ENCODE measurements at regions not wholly inside any gene's neighbourhood (a gene's known extent, or its start where the extent isn't known, plus 50 kb on each side); places are given as distances from the start of the nearest gene placed in this dataset.
"Not testable (repeated sequence)": the region's sequence is repeated elsewhere in the genome, so short reads cannot be mapped to it uniquely, and the experiment has no call there.

DNA sequence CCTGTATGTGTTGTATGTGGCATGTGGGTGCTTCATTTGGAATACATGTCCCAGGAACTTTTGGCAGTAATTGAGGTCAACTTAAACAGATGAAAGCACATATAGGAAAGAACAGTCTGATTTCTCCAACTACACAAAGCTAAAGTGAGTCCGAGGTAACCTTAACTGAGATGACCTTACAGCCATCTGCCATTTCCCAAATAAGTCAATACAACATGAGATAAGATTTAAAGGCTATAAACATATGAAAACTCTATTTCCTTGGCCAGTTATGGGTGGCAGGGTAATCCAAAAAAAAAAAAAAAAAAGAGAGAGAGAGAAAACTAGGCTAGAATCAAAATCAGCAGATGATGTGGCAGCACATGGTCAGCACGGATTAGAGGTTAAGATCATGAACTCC, 1068.3 kb downstream of the KHDRBS2 start:
- Histone ChIP-seq H3K36me3 (no peaks in the 10 kb centered on the region), H3K4me1 (no peaks in the 10 kb centered on the region), H3K9me3 (replicated peaks) (no peaks in the 10 kb centered on the region), H3K4me3 (no peak overlapping the region), H3K27me3 (no peaks in the 10 kb centered on the region), H3K27ac (no peak overlapping the region)
- no peak for DNase-seq

GRCh38 chr6:61210549-61210948, 1075.5 kb downstream of the KHDRBS2 start:
- DNase-seq = no peak
- no peaks in the 10 kb centered on the region; the same call in 1 of the 2 replicates for H3K36me3 ChIP-seq

DNA sequence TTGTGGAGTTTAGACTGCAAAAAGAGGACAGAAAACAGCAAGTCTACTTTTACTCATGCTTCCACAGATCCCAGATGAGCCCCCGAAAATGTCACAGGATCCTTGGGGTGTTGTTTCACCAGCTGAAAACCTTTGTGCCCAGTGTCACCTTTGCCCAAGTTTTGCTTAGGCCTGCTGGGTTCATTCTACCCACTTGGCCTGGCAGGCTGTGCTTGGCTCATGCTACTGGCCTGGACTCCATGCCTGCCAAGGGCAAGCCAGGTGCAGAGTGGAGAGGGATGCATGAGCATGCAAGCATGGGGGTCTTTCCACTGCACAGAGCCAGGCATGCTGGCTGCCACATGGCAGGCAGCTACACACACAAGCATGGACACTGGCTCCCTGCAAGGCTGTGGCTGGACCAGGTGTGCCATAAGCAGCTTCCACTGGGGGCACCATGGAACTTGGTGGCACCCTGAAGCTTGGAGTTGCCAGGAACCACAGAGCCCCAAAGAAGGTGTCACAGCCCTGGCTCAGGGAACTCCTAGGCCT, 1082.0 kb downstream of the KHDRBS2 start:
- Histone ChIP-seq H3K27ac (no peak overlapping the region), H3K9me3 (replicated peaks) (no peaks in the 10 kb centered on the region), H3K4me1 (no peaks in the 10 kb centered on the region), H3K27me3 (no peaks in the 10 kb centered on the region), H3K36me3 (no peaks in the 10 kb centered on the region), H3K4me3 (no peak overlapping the region)
- no peak for DNase-seq

More at GRCh38 chr6:61210549-61210948, 1075.5 kb downstream of the KHDRBS2 start:
- Histone ChIP-seq H3K9me3 (replicated peaks) (no peaks in the 10 kb centered on the region), H3K27ac (no peak overlapping the region), H3K4me1 (no peaks in the 10 kb centered on the region), H3K27me3 (no peaks in the 10 kb centered on the region), H3K4me3 (no peak overlapping the region)

DNA sequence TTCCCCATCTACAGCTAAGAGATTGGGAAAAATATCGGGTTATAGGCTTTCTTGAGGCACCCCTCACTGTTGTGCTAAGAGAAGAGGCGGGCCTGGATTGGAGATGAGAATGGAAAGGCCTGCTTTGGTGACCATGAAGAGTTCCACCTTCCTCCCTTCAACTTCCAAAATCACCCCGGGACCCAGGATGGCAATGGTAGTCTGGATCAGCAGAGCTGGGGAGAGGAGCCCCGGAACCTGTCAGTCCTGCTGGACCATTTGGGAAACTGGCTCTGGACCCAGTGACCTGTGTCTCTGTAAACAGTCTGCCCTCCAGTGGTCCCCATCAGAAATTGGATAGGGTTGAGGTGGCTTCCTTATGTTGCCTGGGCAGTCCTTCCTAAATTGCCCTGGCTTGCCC, 1085.6 kb downstream of the KHDRBS2 start:
- H3K9me3 ChIP-seq (replicated peaks) = no peaks in the 10 kb centered on the region
- H3K4me1 ChIP-seq = no peaks in the 10 kb centered on the region
- no peaks in the 10 kb centered on the region for H3K36me3 ChIP-seq
- H3K27me3 ChIP-seq = no peaks in the 10 kb centered on the region
- no peak overlapping the region for H3K4me3 ChIP-seq
- DNase-seq = no peak
- no peak overlapping the region for H3K27ac ChIP-seq

DNA sequence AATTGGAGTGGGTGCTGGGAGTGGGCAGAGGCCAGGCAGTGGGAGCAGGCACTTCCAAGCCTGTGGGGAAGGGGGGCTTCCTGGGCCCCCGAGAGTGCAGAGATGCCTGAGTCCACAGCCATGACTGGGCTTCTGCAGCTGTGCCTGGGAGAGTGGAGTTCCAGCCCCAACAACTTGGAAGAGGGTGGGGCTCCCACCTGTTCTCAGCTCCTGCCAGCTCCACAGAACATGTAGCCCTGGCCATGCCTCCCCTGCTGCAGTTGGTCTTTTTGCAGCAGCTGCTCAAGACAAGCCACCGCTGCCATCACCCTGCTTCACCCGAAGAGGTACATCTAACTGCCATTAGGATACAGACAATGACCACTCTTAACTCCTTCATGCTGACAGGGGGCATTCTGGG, 1092.3 kb downstream of the KHDRBS2 start:
- peak; percentile 22 to 25 for DNase-seq
- H3K4me1 ChIP-seq = no peaks in the 10 kb centered on the region
- H3K27ac ChIP-seq = no peak overlapping the region
- no peaks in the 10 kb centered on the region for H3K9me3 ChIP-seq (replicated peaks)
- no peaks in the 10 kb centered on the region for H3K36me3 ChIP-seq
- no peaks in the 10 kb centered on the region for H3K27me3 ChIP-seq
- H3K4me3 ChIP-seq = no peak overlapping the region

- Histone ChIP-seq H3K27me3 (no peaks in the 10 kb centered on the region), H3K9me3 (replicated peaks) (no peaks in the 10 kb centered on the region), H3K27ac (no peak overlapping the region), H3K4me3 (no peak overlapping the region), H3K36me3 (no peaks in the 10 kb centered on the region), H3K4me1 (no peaks in the 10 kb centered on the region)
- no peak for DNase-seq
These were observed 1093.4 kb downstream of the KHDRBS2 start for GRCh38 chr6:61192610-61193009.

DNA sequence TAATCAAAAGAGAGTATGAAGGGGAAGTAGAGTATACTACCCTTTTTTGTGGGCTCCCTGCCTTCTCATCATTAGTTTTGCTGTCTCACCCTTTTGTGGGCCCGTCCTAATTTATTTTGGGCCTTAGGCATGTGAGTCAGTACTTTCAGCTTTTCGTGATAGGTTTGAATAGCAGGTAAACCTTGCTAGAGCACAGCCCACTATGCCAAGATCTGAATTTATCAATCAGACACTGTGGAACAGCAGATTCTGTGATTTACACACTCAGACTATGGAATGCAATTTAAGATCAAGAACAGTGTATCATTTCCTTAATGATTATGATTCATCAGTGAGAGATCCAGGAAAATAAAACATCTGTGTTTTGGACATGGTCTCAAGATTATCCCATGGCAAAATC, 1117.1 kb downstream of the KHDRBS2 start:
- DNase-seq = no peak
- H3K27ac ChIP-seq = no peak overlapping the region
- no peaks in the 10 kb centered on the region for H3K4me1 ChIP-seq
- no peaks in the 10 kb centered on the region for H3K27me3 ChIP-seq
- H3K9me3 ChIP-seq (replicated peaks) = no peaks in the 10 kb centered on the region
- H3K36me3 ChIP-seq = no peaks in the 10 kb centered on the region
- no peak overlapping the region for H3K4me3 ChIP-seq

- not testable (repeated sequence) for H3K27me3 ChIP-seq; DNase-seq; H3K36me3 ChIP-seq; H3K4me1 ChIP-seq; H3K4me3 ChIP-seq; H3K27ac ChIP-seq; H3K9me3 ChIP-seq (replicated peaks)
These were observed 1137.0 kb downstream of the KHDRBS2 start for GRCh38 chr6:61149039-61149438.

DNA sequence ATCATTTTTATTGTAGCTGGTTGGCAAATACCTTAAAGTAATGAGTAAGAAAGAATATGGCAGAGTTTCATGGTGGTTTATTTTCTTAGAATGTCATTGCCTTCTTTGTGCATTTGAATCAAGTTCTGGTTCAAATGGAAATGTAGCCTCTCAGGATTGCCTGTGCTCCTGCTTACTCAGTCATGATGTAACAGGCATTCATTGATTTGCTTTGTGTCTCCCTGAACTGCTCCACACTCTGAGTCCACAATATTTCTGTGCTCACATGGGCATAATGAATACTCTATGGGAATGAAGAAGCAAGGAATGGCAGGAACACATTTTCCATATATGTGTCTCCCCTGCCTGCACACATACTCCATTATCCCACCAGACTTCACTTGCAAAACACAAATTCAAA, 1143.8 kb downstream of the KHDRBS2 start:
- H3K27me3 ChIP-seq; H3K9me3 ChIP-seq (replicated peaks); H3K27ac ChIP-seq; DNase-seq; H3K36me3 ChIP-seq; H3K4me1 ChIP-seq; H3K4me3 ChIP-seq: not testable (repeated sequence)

GRCh38 chr6:61134028-61134427, 1152.0 kb downstream of the KHDRBS2 start:
- Histone ChIP-seq H3K9me3 (replicated peaks) (no peaks in the 10 kb centered on the region), H3K4me1 (no peaks in the 10 kb centered on the region), H3K4me3 (no peak overlapping the region), H3K27ac (no peak overlapping the region), H3K27me3 (no peaks in the 10 kb centered on the region), H3K36me3 (no peaks in the 10 kb centered on the region)
- DNase-seq = no peak

GRCh38 chr6:61114185-61114584, 1171.8 kb downstream of the KHDRBS2 start:
- H3K9me3 ChIP-seq (replicated peaks); DNase-seq; H3K27me3 ChIP-seq; H3K27ac ChIP-seq; H3K4me1 ChIP-seq; H3K4me3 ChIP-seq; H3K36me3 ChIP-seq: not testable (repeated sequence)

GRCh38 chr6:61107914-61108313, 1178.1 kb downstream of the KHDRBS2 start:
- H3K4me1 ChIP-seq; H3K27me3 ChIP-seq; H3K36me3 ChIP-seq; H3K4me3 ChIP-seq; DNase-seq; H3K9me3 ChIP-seq (replicated peaks); H3K27ac ChIP-seq: not testable (repeated sequence)

DNA sequence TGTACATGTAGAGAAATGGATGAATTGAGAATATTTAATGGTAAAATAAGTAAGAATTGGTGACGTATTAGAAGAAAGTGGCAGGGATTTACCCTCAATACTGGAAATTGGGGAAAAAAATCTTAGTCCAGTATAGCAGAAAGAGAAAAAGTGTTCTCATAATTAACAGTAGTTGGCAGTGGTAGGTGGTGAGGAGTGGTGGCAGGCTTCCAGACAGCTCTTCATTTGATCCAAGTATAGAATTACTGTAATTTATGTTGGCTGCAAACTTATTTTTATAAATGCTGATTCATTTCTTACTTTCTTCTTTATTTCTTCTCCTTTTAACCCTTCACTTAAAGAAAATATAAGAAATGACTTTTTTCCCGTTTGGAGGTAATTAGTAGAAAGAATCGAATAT, 1182.4 kb downstream of the KHDRBS2 start:
- not testable (repeated sequence) for H3K4me1 ChIP-seq; H3K9me3 ChIP-seq (replicated peaks); H3K4me3 ChIP-seq; DNase-seq; H3K36me3 ChIP-seq; H3K27ac ChIP-seq; H3K27me3 ChIP-seq

DNA sequence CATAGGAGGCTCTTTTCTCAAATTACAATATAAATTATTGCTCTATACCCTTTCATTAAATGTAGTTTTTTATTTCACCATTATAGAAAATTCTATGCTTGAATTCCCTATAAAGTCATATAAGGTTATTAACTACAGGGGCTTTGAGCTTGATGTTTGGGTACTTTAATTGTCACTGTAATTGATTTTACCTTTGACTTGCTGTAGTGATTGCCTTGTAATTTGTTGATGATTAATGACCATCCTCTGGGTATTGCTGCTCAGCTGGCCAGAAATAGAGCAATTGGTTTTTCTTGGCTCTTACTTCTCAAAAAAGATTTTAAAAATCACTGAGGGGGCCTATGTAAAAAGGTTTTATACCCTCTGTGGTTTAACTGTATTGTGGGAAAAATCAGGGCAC, 1186.0 kb downstream of the KHDRBS2 start:
- Histone ChIP-seq H3K36me3 (no peaks in the 10 kb centered on the region), H3K27ac (no peak overlapping the region), H3K9me3 (replicated peaks) (no peaks in the 10 kb centered on the region), H3K4me1 (no peaks in the 10 kb centered on the region), H3K4me3 (no peak overlapping the region), H3K27me3 (no peaks in the 10 kb centered on the region)
- DNase-seq = no peak

DNA sequence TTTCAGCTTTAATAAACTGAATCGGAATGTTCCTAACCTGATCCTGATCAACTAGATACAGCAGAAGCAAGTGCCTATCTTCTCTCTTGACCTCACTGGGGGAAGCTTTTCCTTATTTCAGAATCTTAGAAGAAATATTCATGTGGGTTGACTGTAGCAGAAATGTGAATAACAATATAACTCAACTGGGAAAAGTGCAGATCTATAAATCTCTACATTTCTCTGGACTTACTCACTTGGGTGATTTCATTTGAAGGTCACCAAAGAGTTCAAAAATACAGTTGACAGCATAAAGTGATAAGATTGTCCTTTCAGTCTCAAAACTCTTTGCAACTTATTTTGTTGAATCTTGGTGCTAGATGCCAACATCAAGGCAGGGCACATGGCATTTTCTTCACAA, 1186.5 kb downstream of the KHDRBS2 start:
- not testable (repeated sequence) for DNase-seq; H3K9me3 ChIP-seq (replicated peaks); H3K27ac ChIP-seq; H3K4me3 ChIP-seq; H3K36me3 ChIP-seq; H3K27me3 ChIP-seq; H3K4me1 ChIP-seq

- H3K27me3 ChIP-seq; H3K4me1 ChIP-seq; H3K36me3 ChIP-seq; H3K9me3 ChIP-seq (replicated peaks); H3K4me3 ChIP-seq; DNase-seq; H3K27ac ChIP-seq: not testable (repeated sequence)
These were observed 1198.0 kb downstream of the KHDRBS2 start for GRCh38 chr6:61087986-61088385.

- Histone ChIP-seq H3K27ac (no peak overlapping the region), H3K36me3 (no peaks in the 10 kb centered on the region), H3K4me3 (no peak overlapping the region), H3K4me1 (no peaks in the 10 kb centered on the region), H3K27me3 (no peaks in the 10 kb centered on the region), H3K9me3 (replicated peaks) (no peaks in the 10 kb centered on the region)
- DNase-seq = no peak
These were observed 1242.0 kb downstream of the KHDRBS2 start for GRCh38 chr6:61044011-61044410.
